ENCODE measurements at regions not wholly inside any gene's neighbourhood (a gene's known extent, or its start where the extent isn't known, plus 50 kb on each side); places are given as distances from the start of the nearest gene placed in this dataset.

DNA sequence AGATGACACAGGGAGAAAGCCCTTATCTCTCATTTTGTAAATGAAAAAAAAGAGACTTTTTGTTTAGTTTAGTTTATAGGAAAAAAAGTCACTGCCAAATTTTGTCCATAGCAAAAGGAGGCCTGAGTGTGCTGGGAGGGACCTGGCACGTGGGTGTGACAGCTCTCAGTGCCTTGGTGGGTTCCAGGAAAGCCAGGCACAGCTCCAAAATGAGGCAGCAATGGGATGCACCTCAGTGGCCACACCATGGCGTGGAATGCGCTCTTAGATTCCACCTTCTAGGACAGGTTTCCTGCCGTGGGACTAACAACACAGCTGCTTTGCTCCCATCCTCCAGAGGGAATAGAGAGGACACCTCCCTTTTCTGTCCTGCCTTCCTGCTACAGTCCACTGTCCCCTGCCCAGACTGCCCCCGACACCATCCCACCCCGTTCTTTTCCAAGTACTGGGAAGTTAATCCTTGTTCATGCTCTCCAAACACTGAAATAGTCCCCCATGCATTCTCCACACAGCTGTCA lies 207.6 kb downstream of the EMP1 start:
- no peak for TF ChIP-seq POLR2A (IDR thresholded peaks at IDR 0.05)
- TF ChIP-seq, protein P1, sequence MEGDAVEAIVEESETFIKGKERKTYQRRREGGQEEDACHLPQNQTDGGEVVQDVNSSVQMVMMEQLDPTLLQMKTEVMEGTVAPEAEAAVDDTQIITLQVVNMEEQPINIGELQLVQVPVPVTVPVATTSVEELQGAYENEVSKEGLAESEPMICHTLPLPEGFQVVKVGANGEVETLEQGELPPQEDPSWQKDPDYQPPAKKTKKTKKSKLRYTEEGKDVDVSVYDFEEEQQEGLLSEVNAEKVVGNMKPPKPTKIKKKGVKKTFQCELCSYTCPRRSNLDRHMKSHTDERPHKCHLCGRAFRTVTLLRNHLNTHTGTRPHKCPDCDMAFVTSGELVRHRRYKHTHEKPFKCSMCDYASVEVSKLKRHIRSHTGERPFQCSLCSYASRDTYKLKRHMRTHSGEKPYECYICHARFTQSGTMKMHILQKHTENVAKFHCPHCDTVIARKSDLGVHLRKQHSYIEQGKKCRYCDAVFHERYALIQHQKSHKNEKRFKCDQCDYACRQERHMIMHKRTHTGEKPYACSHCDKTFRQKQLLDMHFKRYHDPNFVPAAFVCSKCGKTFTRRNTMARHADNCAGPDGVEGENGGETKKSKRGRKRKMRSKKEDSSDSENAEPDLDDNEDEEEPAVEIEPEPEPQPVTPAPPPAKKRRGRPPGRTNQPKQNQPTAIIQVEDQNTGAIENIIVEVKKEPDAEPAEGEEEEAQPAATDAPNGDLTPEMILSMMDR (IDR thresholded peaks at IDR 0.05): no peak
